Chondrocyte (in vitro differentiated cells): ENCODE measurements at regions not wholly inside any gene's neighbourhood (a gene's known extent, or its start where the extent isn't known, plus 50 kb on each side); places are given as distances from the start of the nearest gene placed in this dataset.

Source experiments
- DNase-seq: peaks from one replicate; pipeline ENCODE4 v3.0.0; 2021; ENCODE audit warnings: mixed read lengths, low spot score
- H3K27ac Mint-ChIP-seq: one replicate; pipeline ENCODE4 v1.8.0; 2021; ENCODE audit warnings: mild to moderate bottlenecking, moderate library complexity, mixed read lengths; ENCODE audit not compliant: unreplicated experiment
- H3K27me3 Mint-ChIP-seq: 2 replicates; pipeline ENCODE4 v1.8.0; 2021; ENCODE audit warnings: low read depth, mixed read lengths
- H3K36me3 Mint-ChIP-seq: 2 replicates; pipeline ENCODE4 v1.8.0; 2021; ENCODE audit warnings: low read depth, mixed read lengths
- H3K4me1 Mint-ChIP-seq: 2 replicates; pipeline ENCODE4 v1.8.0; 2021; ENCODE audit warnings: low read depth, mild to moderate bottlenecking, mixed read lengths
- H3K4me3 Mint-ChIP-seq: one replicate; pipeline ENCODE4 v1.8.0; 2021; ENCODE audit warnings: mild to moderate bottlenecking, moderate library complexity, mixed read lengths; ENCODE audit not compliant: unreplicated experiment
- H3K9me3 Mint-ChIP-seq: 2 replicates; pipeline ENCODE4 v1.8.0; 2021; ENCODE audit warnings: low read depth, mixed read lengths
- TF ChIP-seq, protein P1 (sequence below): fragments of 200-600 bp; sonication (generic); IDR thresholded peaks from 2 replicates; pipeline ENCODE4 v1.5.0; 2021; ENCODE audit warnings: antibody characterized with exemption, mild to moderate bottlenecking, moderate library complexity

DNA sequence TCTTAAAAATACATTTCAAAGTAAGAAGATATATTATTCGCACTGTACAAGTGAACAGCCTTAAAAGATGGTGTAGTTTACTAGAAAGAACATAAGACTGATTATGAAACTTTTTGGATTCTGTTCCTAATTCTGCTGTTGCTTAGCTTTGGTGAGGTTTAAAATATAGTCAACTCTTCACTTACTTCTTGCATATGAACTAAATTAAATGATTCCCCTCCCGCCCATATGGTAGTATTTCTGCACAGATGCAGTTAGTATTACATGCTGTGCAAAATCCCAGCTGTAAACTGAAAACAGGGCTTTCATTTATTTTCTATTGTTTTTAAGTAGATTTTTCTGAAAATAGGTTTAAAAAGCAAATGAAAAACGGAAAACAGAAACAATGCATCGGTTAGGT, 345.4 kb upstream of the NCAM2 start:
- H3K9me3 Mint-ChIP-seq = peaks cover 3% of the 10 kb centered on the region
- TF ChIP-seq, protein P1, sequence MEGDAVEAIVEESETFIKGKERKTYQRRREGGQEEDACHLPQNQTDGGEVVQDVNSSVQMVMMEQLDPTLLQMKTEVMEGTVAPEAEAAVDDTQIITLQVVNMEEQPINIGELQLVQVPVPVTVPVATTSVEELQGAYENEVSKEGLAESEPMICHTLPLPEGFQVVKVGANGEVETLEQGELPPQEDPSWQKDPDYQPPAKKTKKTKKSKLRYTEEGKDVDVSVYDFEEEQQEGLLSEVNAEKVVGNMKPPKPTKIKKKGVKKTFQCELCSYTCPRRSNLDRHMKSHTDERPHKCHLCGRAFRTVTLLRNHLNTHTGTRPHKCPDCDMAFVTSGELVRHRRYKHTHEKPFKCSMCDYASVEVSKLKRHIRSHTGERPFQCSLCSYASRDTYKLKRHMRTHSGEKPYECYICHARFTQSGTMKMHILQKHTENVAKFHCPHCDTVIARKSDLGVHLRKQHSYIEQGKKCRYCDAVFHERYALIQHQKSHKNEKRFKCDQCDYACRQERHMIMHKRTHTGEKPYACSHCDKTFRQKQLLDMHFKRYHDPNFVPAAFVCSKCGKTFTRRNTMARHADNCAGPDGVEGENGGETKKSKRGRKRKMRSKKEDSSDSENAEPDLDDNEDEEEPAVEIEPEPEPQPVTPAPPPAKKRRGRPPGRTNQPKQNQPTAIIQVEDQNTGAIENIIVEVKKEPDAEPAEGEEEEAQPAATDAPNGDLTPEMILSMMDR = no peak
- H3K4me3 Mint-ChIP-seq = no peak overlapping the region
- no peaks in the 10 kb centered on the region for H3K27me3 Mint-ChIP-seq
- peaks cover under 1% of the 10 kb centered on the region for H3K4me1 Mint-ChIP-seq
- no peak for DNase-seq
- no peaks in the 10 kb centered on the region for H3K36me3 Mint-ChIP-seq
- no peak overlapping the region for H3K27ac Mint-ChIP-seq

GRCh38 chr21:20661246-20661645, 337.0 kb upstream of the NCAM2 start:
- peaks cover 11% of the 10 kb centered on the region for H3K9me3 Mint-ChIP-seq
- no peaks in the 10 kb centered on the region for H3K4me1 Mint-ChIP-seq
- no peaks in the 10 kb centered on the region for H3K36me3 Mint-ChIP-seq
- no peak overlapping the region for H3K27ac Mint-ChIP-seq
- TF ChIP-seq, protein P1 = no peak
- no peak for DNase-seq
- no peaks in the 10 kb centered on the region for H3K27me3 Mint-ChIP-seq
- no peak overlapping the region for H3K4me3 Mint-ChIP-seq

DNA sequence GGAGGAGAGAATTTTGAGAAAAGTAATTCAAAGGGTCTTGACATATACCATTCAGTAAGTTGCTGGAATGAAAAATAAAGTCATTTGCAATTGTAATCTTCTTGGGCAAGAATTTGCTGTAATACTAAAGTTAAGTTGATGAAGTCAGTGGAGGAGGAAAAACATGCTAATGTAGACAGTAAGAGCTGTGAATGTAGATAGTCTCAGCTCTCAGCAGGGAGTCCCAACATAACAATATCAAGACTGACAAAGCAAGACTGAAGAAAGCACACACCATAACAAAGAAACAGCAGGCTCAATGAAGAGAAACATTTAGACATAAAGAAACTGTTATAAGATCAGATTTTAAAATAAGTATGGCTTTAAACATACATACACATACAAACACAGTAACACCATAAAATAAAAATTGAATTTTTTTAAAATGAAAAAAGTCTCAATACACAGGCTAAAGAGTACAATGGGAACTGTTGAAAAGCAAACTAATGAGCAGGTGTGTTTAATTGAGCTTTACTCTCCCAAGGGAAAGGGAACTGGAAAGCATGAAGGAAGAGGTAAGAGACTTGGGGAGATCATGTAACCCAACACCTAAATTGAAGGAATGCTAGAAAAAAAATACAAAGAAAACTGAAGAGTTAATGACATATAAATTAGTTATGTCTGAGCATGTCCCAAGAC, 336.3 kb upstream of the NCAM2 start:
- no peaks in the 10 kb centered on the region for H3K36me3 Mint-ChIP-seq
- no peaks in the 10 kb centered on the region for H3K4me1 Mint-ChIP-seq

DNA sequence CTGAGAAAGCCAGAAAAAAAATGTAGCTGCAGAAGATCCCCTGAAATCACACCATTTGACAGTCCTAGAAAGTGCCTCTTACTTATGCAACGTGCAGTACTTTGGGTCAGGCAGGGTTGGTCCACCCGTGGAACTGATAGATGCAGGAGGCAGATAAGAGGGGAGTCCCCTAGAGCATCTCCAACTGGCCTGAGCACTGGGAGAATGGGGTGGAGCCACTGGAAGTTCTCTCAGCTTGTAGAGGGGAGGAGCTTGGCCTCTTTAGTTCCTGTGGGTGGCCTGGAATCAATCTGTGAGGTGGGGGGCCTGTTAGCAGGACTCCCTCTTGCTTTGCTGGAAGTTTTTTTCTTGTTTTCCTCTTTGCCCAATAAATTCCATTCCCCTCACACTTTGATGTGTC, 335.7 kb upstream of the NCAM2 start:
- DNase-seq = no peak
- TF ChIP-seq, protein P1 = no peak
- no peak overlapping the region for H3K4me3 Mint-ChIP-seq
- peaks cover 11% of the 10 kb centered on the region for H3K9me3 Mint-ChIP-seq
- no peaks in the 10 kb centered on the region for H3K4me1 Mint-ChIP-seq
- H3K27ac Mint-ChIP-seq = no peak overlapping the region
- no peaks in the 10 kb centered on the region for H3K36me3 Mint-ChIP-seq
- H3K27me3 Mint-ChIP-seq = no peaks in the 10 kb centered on the region

More for the DNA sequence above, 336.3 kb upstream of the NCAM2 start:
- no peak for DNase-seq
- Mint-ChIP-seq H3K9me3 (peaks cover 11% of the 10 kb centered on the region), H3K4me3 (no peak overlapping the region), H3K27ac (no peak overlapping the region), H3K27me3 (no peaks in the 10 kb centered on the region)
- TF ChIP-seq, protein P1 = no peak

DNA sequence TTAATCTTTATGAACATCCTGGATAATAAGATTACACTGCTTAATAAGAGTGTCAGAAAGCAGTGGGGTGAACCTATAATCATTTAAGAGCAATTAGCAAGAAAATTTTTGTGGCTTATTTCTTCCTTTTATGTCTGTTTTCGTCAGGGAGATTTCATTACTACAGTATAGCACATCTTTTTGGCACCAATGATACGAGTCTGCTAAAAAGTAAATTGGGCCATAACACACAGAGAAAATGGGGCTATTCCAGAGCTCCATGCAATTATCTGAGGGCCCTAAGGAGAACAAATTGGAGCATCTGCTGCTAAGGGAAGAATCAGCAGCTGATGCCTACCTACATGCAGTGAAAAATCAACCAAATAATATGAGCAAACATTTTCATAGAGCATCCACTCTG, 330.3 kb upstream of the NCAM2 start:
- Mint-ChIP-seq H3K36me3 (no peaks in the 10 kb centered on the region), H3K4me3 (no peak overlapping the region), H3K4me1 (no peaks in the 10 kb centered on the region), H3K27me3 (no peaks in the 10 kb centered on the region), H3K27ac (no peak overlapping the region), H3K9me3 (peaks cover 20% of the 10 kb centered on the region)
- TF ChIP-seq, protein P1 = no peak
- DNase-seq = no peak
